BJ (cell line): ENCODE measurements at regions not wholly inside any gene's neighbourhood (a gene's known extent, or its start where the extent isn't known, plus 50 kb on each side); places are given as distances from the start of the nearest gene placed in this dataset.

Source experiments
- CTCF ChIA-PET: fragments of 350-600 bp; formaldehyde crosslinking; extraction: SDS; loops from one replicate; lab custom pipeline; 2021; ENCODE audit warnings: antibody characterized with exemption, inconsistent platforms; lab: Yijun Ruan, JAX
- POLR2A ChIA-PET: fragments of 300-600 bp; sonication (Branson Sonifier 250); formaldehyde crosslinking; extraction: SDS; loops from one replicate; lab custom pipeline; 2021; ENCODE audit warnings: antibody characterized with exemption; lab: Charles Lee
- DNase-seq: peaks from one replicate; pipeline ENCODE4 v3.0.0-alpha.2; 2011; ENCODE audit warnings: low read depth
- H3K27me3 ChIP-seq: 2 replicates; pipeline ENCODE4 v1.6.0; 2011; ENCODE audit warnings: low read length; ENCODE audit not compliant: control insufficient read depth, insufficient read depth
- H3K36me3 ChIP-seq: 2 replicates; pipeline ENCODE4 v1.5.1; 2011; ENCODE audit warnings: low read length; ENCODE audit not compliant: control insufficient read depth, insufficient read depth
- H3K4me3 ChIP-seq: 2 replicates; pipeline ENCODE4 v1.5.1; 2011; ENCODE audit warnings: low read depth, mild to moderate bottlenecking, control low read depth, low read length
- TF ChIP-seq, protein P1 (sequence below): IDR thresholded peaks from 2 replicates; pipeline ENCODE4 v1.5.1; 2011; ENCODE audit warnings: low read depth, mild to moderate bottlenecking, control low read depth, inconsistent platforms, low read length, moderate library complexity; ENCODE audit not compliant: insufficient read depth

DNA sequence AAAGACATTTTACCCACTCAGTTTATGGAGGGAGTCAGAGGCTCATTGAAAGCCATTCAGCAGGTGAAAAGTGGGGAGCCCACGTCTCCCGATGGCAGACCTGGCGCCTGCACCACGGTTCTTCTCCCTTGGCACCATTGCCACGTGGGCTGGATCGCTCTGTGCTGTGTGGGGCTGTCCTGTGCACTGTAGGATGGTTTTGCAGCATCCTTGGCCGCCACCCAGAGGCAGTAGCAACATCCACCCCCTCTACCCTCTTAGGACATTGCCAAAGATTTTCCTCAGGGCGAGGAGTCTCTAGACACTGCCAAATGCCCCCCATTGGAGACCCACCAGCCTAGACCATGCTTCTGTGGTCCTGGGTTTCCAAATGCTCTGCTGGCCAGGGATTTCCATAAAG lies 60.2 kb downstream of the SYNE3 start:
- H3K27me3 ChIP-seq: no peaks in the 10 kb centered on the region
- peaks cover 4% of the 10 kb centered on the region for H3K36me3 ChIP-seq
- TF ChIP-seq, protein P1, sequence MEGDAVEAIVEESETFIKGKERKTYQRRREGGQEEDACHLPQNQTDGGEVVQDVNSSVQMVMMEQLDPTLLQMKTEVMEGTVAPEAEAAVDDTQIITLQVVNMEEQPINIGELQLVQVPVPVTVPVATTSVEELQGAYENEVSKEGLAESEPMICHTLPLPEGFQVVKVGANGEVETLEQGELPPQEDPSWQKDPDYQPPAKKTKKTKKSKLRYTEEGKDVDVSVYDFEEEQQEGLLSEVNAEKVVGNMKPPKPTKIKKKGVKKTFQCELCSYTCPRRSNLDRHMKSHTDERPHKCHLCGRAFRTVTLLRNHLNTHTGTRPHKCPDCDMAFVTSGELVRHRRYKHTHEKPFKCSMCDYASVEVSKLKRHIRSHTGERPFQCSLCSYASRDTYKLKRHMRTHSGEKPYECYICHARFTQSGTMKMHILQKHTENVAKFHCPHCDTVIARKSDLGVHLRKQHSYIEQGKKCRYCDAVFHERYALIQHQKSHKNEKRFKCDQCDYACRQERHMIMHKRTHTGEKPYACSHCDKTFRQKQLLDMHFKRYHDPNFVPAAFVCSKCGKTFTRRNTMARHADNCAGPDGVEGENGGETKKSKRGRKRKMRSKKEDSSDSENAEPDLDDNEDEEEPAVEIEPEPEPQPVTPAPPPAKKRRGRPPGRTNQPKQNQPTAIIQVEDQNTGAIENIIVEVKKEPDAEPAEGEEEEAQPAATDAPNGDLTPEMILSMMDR: no peak
- ChIA-PET POLR2A (no interaction called here), CTCF (no interaction called here)
- DNase-seq: no peak
- H3K4me3 ChIP-seq: no peak overlapping the region

DNA sequence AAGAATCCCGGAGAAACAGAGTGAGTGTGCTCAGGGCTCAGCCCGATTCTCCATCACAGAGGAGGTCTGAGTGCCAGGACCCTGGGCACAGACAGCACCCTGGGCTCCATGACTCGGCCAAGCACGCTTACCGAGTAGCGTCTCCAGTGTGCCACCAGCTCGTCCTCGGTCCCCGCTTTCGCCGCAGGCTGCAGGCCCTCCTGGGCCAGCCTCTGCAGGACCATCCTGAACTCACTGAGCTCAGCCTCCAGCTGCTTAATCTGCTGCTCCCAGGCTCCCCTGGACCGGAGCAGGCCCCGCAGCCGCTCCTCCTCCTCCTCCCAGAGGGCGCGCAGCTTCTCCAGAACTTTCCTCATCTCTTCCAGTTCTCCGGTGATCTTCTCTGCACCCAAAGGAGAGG lies 61.2 kb downstream of the SYNE3 start:
- ChIA-PET POLR2A (interaction anchor here (0.6 kb wide), 1 partner anchor 24 kb away, joined by 12 read pairs; no protein-coding TSS in a partner anchor), CTCF (interaction anchor here (5.8 kb wide), 1 partner anchor 12 kb away, joined by 58 read pairs; no protein-coding TSS in a partner anchor)
- no peaks in the 10 kb centered on the region for H3K27me3 ChIP-seq
- H3K4me3 ChIP-seq: no peak overlapping the region
- DNase-seq: no peak
- TF ChIP-seq, protein P1: no peak
- peaks cover 4% of the 10 kb centered on the region for H3K36me3 ChIP-seq

DNA sequence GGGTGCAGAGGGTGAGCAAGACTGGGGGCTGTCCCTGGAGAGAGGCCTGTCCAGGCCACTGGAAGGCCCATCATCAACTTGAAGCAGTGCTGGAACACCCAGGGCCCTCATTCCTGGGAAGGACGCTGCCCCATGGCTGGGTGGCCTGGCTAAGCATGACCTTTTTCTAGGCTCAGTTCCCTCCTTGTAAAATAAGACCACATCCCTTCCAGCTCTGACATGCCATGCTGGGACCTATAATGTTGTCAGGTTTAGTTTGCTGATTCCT lies 62.8 kb downstream of the SYNE3 start:
- H3K27me3 ChIP-seq: no peaks in the 10 kb centered on the region
- ChIA-PET POLR2A (no interaction called here), CTCF (interaction anchor here (1.1 to 5.8 kb wide), 3 partner anchors 11 to 74 kb away, joined by 5 to 58 read pairs (median 7); no protein-coding TSS in a partner anchor)
- TF ChIP-seq, protein P1: no peak
- no peak overlapping the region for H3K4me3 ChIP-seq
- peaks cover 12% of the 10 kb centered on the region for H3K36me3 ChIP-seq
- DNase-seq: no peak

DNA sequence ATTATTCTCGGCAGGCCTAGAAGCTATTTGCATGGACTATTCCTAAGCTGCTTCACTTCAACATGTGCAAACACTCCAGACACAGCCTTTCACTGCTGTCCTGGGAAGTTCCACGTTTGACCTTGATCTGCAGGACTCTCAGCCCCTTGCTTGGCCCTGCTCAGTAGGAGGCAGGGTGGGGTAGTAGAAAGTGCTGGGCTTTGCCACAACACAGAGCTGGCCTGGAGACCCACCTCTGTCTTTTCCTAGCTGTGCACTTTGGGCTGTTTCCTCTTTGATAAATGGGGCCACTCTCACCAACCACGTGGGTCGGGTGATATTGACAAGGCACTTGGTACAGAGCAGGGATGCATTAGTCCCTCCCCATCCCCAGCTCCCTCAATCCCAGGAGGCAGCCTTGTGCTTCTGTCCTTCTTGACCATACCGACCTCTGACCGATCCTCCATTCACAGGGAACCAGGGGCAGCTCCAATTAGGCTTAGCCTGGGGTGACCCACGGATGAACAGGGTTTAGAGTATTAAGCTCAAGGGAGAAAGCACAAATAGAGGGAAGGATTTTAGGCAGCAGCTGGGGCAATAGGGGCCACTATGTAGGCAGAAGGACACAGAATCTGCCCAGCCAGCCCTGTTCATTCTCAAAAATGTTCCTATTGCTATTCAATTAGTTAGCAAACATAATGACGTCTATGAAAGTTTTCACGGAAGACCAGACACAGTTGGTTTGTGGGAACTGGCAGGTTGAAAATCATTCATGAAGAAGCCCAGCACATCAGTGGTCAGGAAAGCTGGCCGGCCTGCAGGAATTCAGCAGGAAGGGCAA lies 63.3 kb downstream of the SYNE3 start:
- Histone ChIP-seq H3K36me3 (peaks cover 13% of the 10 kb centered on the region), H3K4me3 (no peak overlapping the region), H3K27me3 (no peaks in the 10 kb centered on the region)
- POLR2A ChIA-PET: no interaction called here
- TF ChIP-seq, protein P1: no peak
- DNase-seq: no peak
- CTCF ChIA-PET: interaction anchor here (0.6 to 14.4 kb wide), 12 partner anchors 10 to 322 kb away, joined by 3 to 211 read pairs (median 5); no protein-coding TSS in a partner anchor

DNA sequence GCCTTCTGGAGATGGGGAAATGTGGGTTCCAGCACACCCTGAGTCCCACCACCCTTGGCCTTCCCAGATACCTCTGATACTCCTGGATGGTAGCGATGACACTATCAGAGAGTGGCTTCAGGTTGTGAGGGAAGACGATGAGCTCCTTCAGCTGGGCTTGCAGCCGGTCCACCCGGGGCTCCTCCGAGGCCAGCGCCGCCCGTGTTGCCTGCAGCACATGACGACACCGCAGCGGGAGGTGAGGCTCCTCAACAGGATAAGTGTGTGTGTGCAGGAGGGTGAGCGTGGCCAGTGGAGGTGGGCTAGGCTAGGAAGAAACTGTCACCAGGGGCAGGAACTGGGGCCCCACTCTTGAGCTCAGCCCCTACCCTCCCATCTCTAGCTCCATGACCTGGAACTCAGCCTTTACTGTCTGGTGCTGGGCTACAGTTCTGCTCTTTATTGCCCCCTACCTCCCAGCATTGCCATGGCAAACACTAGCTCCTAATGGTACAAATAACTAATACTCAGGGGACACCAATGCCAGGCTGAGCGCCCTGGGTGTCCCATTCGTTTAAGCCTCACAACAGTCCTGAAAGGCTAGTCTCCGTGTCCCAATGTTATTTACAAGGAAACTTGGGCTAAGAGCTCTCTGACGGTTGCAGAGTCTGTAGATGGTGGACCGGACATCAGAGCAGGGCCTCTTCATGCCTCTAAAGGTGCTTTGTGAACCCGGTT lies 64.1 kb downstream of the SYNE3 start:
- no peak overlapping the region for H3K4me3 ChIP-seq
- peaks cover 13% of the 10 kb centered on the region for H3K36me3 ChIP-seq
- ChIA-PET POLR2A (no interaction called here), CTCF (interaction anchor here (0.6 to 14.4 kb wide), 13 partner anchors 10 to 323 kb away, joined by 3 to 211 read pairs (median 4); no protein-coding TSS in a partner anchor)
- no peak for DNase-seq
- TF ChIP-seq, protein P1: peak; percentile 55
- no peaks in the 10 kb centered on the region for H3K27me3 ChIP-seq
